GM12878 (cell line): ENCODE measurements at regions not wholly inside any gene's neighbourhood (a gene's known extent, or its start where the extent isn't known, plus 50 kb on each side); places are given as distances from the start of the nearest gene placed in this dataset.
A peak's percentile ranks its signal among the peaks of the same experiment; 100 is the strongest.

Experiments
- ATAC-seq: fragments of 200-7000 bp; cut with Tn5 transposase; 3 replicates; pipeline ENCODE4 v1.9.1; 2020; ENCODE audit warnings: mild to moderate bottlenecking, moderate library complexity
- BruUV-seq: library from RNA; stranded (reverse); fragments of 400-500 nt; replicated peaks from 2 replicates; lab custom pipeline; 2021; lab: Mats Ljungman, UMichigan
- CTCF ChIA-PET: fragments of 300-600 bp; sonication (Branson Sonifier 250); formaldehyde crosslinking; extraction: SDS; loops from one replicate; lab custom pipeline; 2021; ENCODE audit warnings: inconsistent platforms; lab: Yijun Ruan, JAX
- POLR2A ChIA-PET: fragments of 350-600 bp; formaldehyde crosslinking; extraction: SDS; loops from one replicate; lab custom pipeline; 2021; ENCODE audit warnings: inconsistent platforms; lab: Charles Lee
- RAD21 ChIA-PET: fragments of 300-600 bp; sonication (Branson Sonifier 250); formaldehyde crosslinking; loops from one replicate; lab custom pipeline; 2023; ENCODE audit warnings: antibody characterized with exemption; ENCODE audit not compliant: unreplicated experiment; lab: Charles Lee
- SMC1A ChIA-PET: fragments of 300-600 bp; sonication (Branson Sonifier 250); formaldehyde crosslinking; loops from one replicate; lab custom pipeline; 2023; ENCODE audit not compliant: unreplicated experiment, uncharacterized antibody; lab: Charles Lee
- DNase-seq: peaks from one replicate; pipeline ENCODE4 v3.0.0-alpha.2; 2011; ENCODE audit warnings: low read depth, low spot score
- FAIRE-seq: peaks from 3 replicates; lab custom pipeline; 2011; peaks lifted over from hg19 to GRCh38; lab: Jason Lieb, UNC
- H2AFZ ChIP-seq: 2 replicates; pipeline ENCODE4 v1.6.0; 2011; ENCODE audit warnings: low read depth, low read length, control low read depth; ENCODE audit not compliant: control insufficient read depth
- H3K27ac ChIP-seq: 2 replicates; pipeline ENCODE4 v1.5.1; 2011; ENCODE audit warnings: control low read depth; ENCODE audit not compliant: control insufficient read depth, insufficient read depth
- H3K27me3 ChIP-seq, 2 experiments: replicated peaks in 1 of 2; 2 replicates each; pipeline versions ENCODE4 v1.6.0 to v1.6.1; 2011; ENCODE audit warnings: low read length in 1 of 2; ENCODE audit not compliant: control insufficient read depth in 2 of 2, insufficient read depth in 2 of 2
- H3K36me3 ChIP-seq, 2 experiments: 2 replicates each; pipeline ENCODE4 v1.5.1; 2011; ENCODE audit warnings: low read length in 1 of 2; ENCODE audit not compliant: control insufficient read depth in 2 of 2, insufficient read depth in 2 of 2
- H3K4me1 ChIP-seq: 2 replicates; pipeline ENCODE4 v1.6.1; 2011; ENCODE audit warnings: mild to moderate bottlenecking, low read length, moderate library complexity, mixed read lengths; ENCODE audit not compliant: control insufficient read depth, insufficient read depth
- H3K4me2 ChIP-seq: 2 replicates; pipeline ENCODE4 v1.6.0; 2011; ENCODE audit warnings: control low read depth; ENCODE audit not compliant: control insufficient read depth, insufficient read depth
- H3K4me3 ChIP-seq: fragments of 200-600 bp; sonication (generic); 2 replicates; pipeline ENCODE4 v1.5.1; 2016
- H3K79me2 ChIP-seq: 2 replicates; pipeline ENCODE4 v1.6.0; 2011; ENCODE audit warnings: low read length; ENCODE audit not compliant: control insufficient read depth, insufficient read depth
- H3K9ac ChIP-seq: 2 replicates; pipeline ENCODE4 v1.8.0; 2011; ENCODE audit warnings: low read length, control low read depth, mixed read lengths; ENCODE audit not compliant: control insufficient read depth, insufficient read depth
- H3K9me3 ChIP-seq: replicated peaks from 3 replicates; pipeline ENCODE4 v1.5.1; 2011; ENCODE audit warnings: mild to moderate bottlenecking, low read length; ENCODE audit not compliant: control insufficient read depth, insufficient read depth
- H4K20me1 ChIP-seq: 2 replicates; pipeline ENCODE4 v1.6.0; 2011; ENCODE audit not compliant: control insufficient read depth, insufficient read depth
- BCL11A ChIP-seq: IDR thresholded peaks from 2 replicates; pipeline ENCODE4 v1.6.1; 2011; ENCODE audit warnings: low read depth, low read length
- BCL3 ChIP-seq: IDR thresholded peaks from 2 replicates; pipeline ENCODE4 v1.6.1; 2011; ENCODE audit warnings: borderline replicate concordance, low read depth, mild to moderate bottlenecking, moderate library complexity, low read length; ENCODE audit not compliant: insufficient read depth, poor library complexity, severe bottlenecking
- BHLHE40 ChIP-seq, 2 experiments: fragments of 450-650 bp in 1 of 2; IDR thresholded peaks; 2 replicates each; pipeline ENCODE4 v1.6.1; 2011 to 2017; ENCODE audit warnings: low read depth in 2 of 2, borderline replicate concordance in 1 of 2, improper control_type of control experiment in 1 of 2, low read length in 1 of 2, mild to moderate bottlenecking in 1 of 2
- CBFB ChIP-seq: IDR thresholded peaks from 2 replicates; pipeline ENCODE4 v1.6.1; 2016; ENCODE audit warnings: antibody characterized with exemption, low read depth
- CHD4 ChIP-seq: fragments of 200-600 bp; sonication (generic); IDR thresholded peaks from 2 replicates; pipeline ENCODE4 v1.6.1; 2016; ENCODE audit warnings: mild to moderate bottlenecking
- CTCF ChIP-seq, 3 experiments: IDR thresholded peaks in 2 of 3; conservative IDR thresholded peaks in 1 of 3; 2 replicates each; pipeline ENCODE4 v1.5.1; 2011; ENCODE audit warnings: low read depth in 3 of 3, low read length in 3 of 3, mild to moderate bottlenecking in 3 of 3, control low read depth in 2 of 3, moderate library complexity in 2 of 3, inconsistent platforms in 1 of 3, mixed read lengths in 1 of 3; ENCODE audit not compliant: control insufficient read depth in 2 of 3, insufficient read depth in 1 of 3; ENCODE audit errors: extremely low read depth in 1 of 3
- HDAC6 ChIP-seq: fragments of 200-600 bp; sonication (generic); IDR thresholded peaks from one replicate; pipeline ENCODE4 v1.8.0; 2017; ENCODE audit warnings: antibody characterized with exemption; ENCODE audit not compliant: unreplicated experiment
- HDGF ChIP-seq: fragments of 450-650 bp; IDR thresholded peaks from 2 replicates; pipeline ENCODE4 v1.6.1; 2016; ENCODE audit warnings: antibody characterized with exemption
- MTA3 ChIP-seq: IDR thresholded peaks from 2 replicates; pipeline ENCODE4 v1.6.1; 2012; ENCODE audit warnings: low read length, inconsistent platforms, borderline replicate concordance
- MYB ChIP-seq: fragments of 150-350 bp; IDR thresholded peaks from 2 replicates; pipeline ENCODE4 v1.6.1; 2014; ENCODE audit warnings: mild to moderate bottlenecking, low read depth, low read length, borderline replicate concordance
- MYC ChIP-seq: IDR thresholded peaks from 2 replicates; pipeline ENCODE4 v1.6.1; 2011; ENCODE audit warnings: mild to moderate bottlenecking, low read length, moderate library complexity, inconsistent platforms; ENCODE audit not compliant: insufficient read depth, insufficient replicate concordance, insufficient read length, severe bottlenecking
- NBN ChIP-seq: fragments of 450-650 bp; IDR thresholded peaks from 2 replicates; pipeline ENCODE4 v1.6.1; 2016
- NR2F1 ChIP-seq: fragments of 450-650 bp; conservative IDR thresholded peaks from 2 replicates; pipeline ENCODE4 v1.6.1; 2017; ENCODE audit warnings: mild to moderate bottlenecking
- NRF1 ChIP-seq: conservative IDR thresholded peaks from 2 replicates; pipeline ENCODE4 v1.6.1; 2011; ENCODE audit warnings: mild to moderate bottlenecking, low read depth, low read length, improper control_type of control experiment
- RCOR1 ChIP-seq: conservative IDR thresholded peaks from 2 replicates; pipeline ENCODE4 v1.6.1; 2012; ENCODE audit warnings: low read depth, low read length, improper control_type of control experiment
- RUNX3 ChIP-seq: IDR thresholded peaks from 2 replicates; pipeline ENCODE4 v1.6.1; 2012; ENCODE audit warnings: low read length, inconsistent platforms
- SKIL ChIP-seq: fragments of 450-650 bp; IDR thresholded peaks from 2 replicates; pipeline ENCODE4 v1.6.1; 2017; ENCODE audit warnings: mild to moderate bottlenecking, low read depth, inconsistent platforms; ENCODE audit not compliant: poor library complexity, severe bottlenecking
- WRNIP1 ChIP-seq: IDR thresholded peaks from 2 replicates; pipeline ENCODE4 v1.6.1; 2011; ENCODE audit warnings: low read depth, low read length, improper control_type of control experiment, borderline replicate concordance
- YBX1 ChIP-seq: fragments of 450-650 bp; IDR thresholded peaks from 2 replicates; pipeline ENCODE4 v1.6.1; 2016; ENCODE audit warnings: antibody characterized with exemption
- WGBS: methylation state at CpG from one replicate; pipeline ENCODE4 v1.1.6; 2016; ENCODE audit warnings: low lambda C conversion rate; ENCODE audit not compliant: insufficient replicate concordance, insufficient coverage; ENCODE audit errors: missing lambda C conversion rate; 5-methylcytosine and 5-hydroxymethylcytosine counted together
- in situ Hi-C: fragments of 300-500 bp; cut with MboI; formaldehyde crosslinking; loops from 9 replicates; pipeline ENCODE4 v1.14.3; 2018; ENCODE audit warnings: mixed read lengths
- intact Hi-C: fragments of 100-400 bp; cut with micrococcal nuclease; formaldehyde crosslinking; loops from one replicate; pipeline ENCODE4 v1.14.2; 2022; ENCODE audit not compliant: unreplicated experiment

- Histone ChIP-seq H3K36me3 (no peaks in the 10 kb centered on the region), H3K4me3 (no peak overlapping the region), H4K20me1 (no peaks in the 10 kb centered on the region), H3K27ac (no peak overlapping the region), H3K9me3 (no peaks in the 10 kb centered on the region), H2AFZ (0 out of 2 replicates have a peak overlapping the region, but pooled peaks have one; percentile 30), H3K79me2 (no peaks in the 10 kb centered on the region), H3K4me1 (peaks cover 3% of the 10 kb centered on the region; the same call in 1 of the 2 replicates), H3K4me2 (no peak overlapping the region), H3K9ac (no peak overlapping the region), H3K27me3 (no peaks in the 10 kb centered on the region)
- ChIA-PET POLR2A (interaction anchor here (1.5 kb wide), 2 partner anchors 14 to 20 kb away, joined by 4 read pairs; no protein-coding TSS in a partner anchor), RAD21 (interaction anchor here (0.9 to 2.2 kb wide), 6 partner anchors 13 to 772 kb away, joined by 3 to 8 read pairs (median 4); no protein-coding TSS in a partner anchor), CTCF (interaction anchor here (0.7 to 4.1 kb wide), 10 partner anchors 11 to 777 kb away, joined by 3 to 18 read pairs (median 4); no protein-coding TSS in a partner anchor), SMC1A (interaction anchor here (0.9 to 5.0 kb wide), 7 partner anchors 13 to 777 kb away, joined by 3 to 45 read pairs (median 4); no protein-coding TSS in a partner anchor)
- intact Hi-C loops (no loop called here), in situ Hi-C loops (loop anchor here (5.0 kb wide), 1 partner anchor 945 kb away; no protein-coding TSS in a partner anchor)
- TF ChIP-seq HDGF (no peak), NRF1 (no peak), NBN (no peak), CTCF (IDR thresholded peaks at IDR 0.05 in 2 of 3, conservative IDR thresholded peaks at IDR 0.05 in 1 of 3; ENCODE audit: control insufficient read depth in 2 of 3, extremely low read depth in 1 of 3, insufficient read depth in 1 of 3, low read depth in 3 of 3, low read length in 3 of 3) (no peak), BHLHE40 (IDR thresholded peaks at IDR 0.05; ENCODE audit: borderline replicate concordance in 1 of 2, low read depth in 2 of 2, low read length in 1 of 2) (no peak), MYB (no peak), BCL11A (no peak), CBFB (no peak), CHD4 (no peak), SKIL (no peak), NR2F1 (no peak), HDAC6 (no peak), RCOR1 (no peak), WRNIP1 (no peak), BCL3 (no peak), YBX1 (no peak), RUNX3 (no peak), MYC (no peak), MTA3 (no peak)
- 61% methylated on average over 7 of the region's 7 CpGs for WGBS
- DNase-seq, result no peak
- BruUV-seq, result no TSS peak
- peak; percentile 29; the same call in 1 of the 3 replicates for ATAC-seq
- no peak for FAIRE-seq
These were observed 62.2 kb upstream of the VPREB1 start for GRCh38 chr22:22182218-22182989.
